ENCODE measurements at regions not wholly inside any gene's neighbourhood (a gene's known extent, or its start where the extent isn't known, plus 50 kb on each side); places are given as distances from the start of the nearest gene placed in this dataset.

GRCh38 chr9:30293231-30293630 lies 2091.2 kb upstream of the ACO1 start:
- no peak for TF ChIP-seq CTCF (IDR thresholded peaks at IDR 0.05)
- TF ChIP-seq POLR2A (IDR thresholded peaks at IDR 0.05), result no peak
- no peak for TF ChIP-seq POLR2AphosphoS5 (IDR thresholded peaks at IDR 0.05)

Data from prostate gland (tissue), 2 donors.